Activated naive CD8-positive, alpha-beta T cell treated with anti-CD3 and anti-CD28 coated beads for 36 hours (primary cell): ENCODE measurements at regions not wholly inside any gene's neighbourhood (a gene's known extent, or its start where the extent isn't known, plus 50 kb on each side); places are given as distances from the start of the nearest gene placed in this dataset.

ENCODE experiments used
- DNase-seq: peaks from one replicate; pipeline ENCODE4 v3.0.0; 2021
- H3K27ac Mint-ChIP-seq: one replicate; pipeline ENCODE4 v1.8.0; 2022; ENCODE audit warnings: mild to moderate bottlenecking, moderate library complexity, mixed read lengths
- H3K27me3 Mint-ChIP-seq: one replicate; pipeline ENCODE4 v1.8.0; 2022; ENCODE audit warnings: mild to moderate bottlenecking, mixed read lengths
- H3K36me3 Mint-ChIP-seq: one replicate; pipeline ENCODE4 v1.8.0; 2021; ENCODE audit warnings: mild to moderate bottlenecking, mixed read lengths
- H3K4me1 Mint-ChIP-seq: one replicate; pipeline ENCODE4 v1.8.0; 2021; ENCODE audit warnings: mixed read lengths
- H3K4me3 Mint-ChIP-seq: one replicate; pipeline ENCODE4 v1.8.0; 2022; ENCODE audit warnings: mild to moderate bottlenecking, moderate library complexity, mixed read lengths
- H3K9me3 Mint-ChIP-seq: one replicate; pipeline ENCODE4 v1.8.0; 2022; ENCODE audit warnings: mixed read lengths

DNA sequence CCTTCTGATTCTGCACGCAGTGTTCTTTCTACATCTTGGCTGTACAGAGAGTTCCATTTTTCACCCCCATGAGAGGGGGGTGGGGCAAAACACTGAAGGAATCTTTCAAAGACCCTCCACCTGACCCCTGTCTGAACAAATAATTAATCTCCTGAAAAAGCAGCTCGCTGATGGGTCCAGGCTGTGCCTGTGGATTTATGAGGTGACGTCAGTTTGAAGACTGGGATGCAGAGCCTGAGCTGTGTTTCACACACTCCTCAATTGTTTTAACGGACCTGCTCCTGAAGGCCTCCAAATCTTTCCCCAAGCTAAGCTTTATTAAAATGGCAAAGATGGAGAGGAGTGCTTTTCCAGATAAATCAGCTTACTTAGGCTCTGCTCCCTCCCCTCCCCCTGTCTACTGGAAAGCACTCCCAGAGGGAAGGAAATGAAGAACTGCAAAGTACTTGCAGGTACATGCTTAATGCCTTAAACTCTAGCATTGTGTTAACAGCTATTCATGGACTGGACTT is 390.2 kb upstream of the TNP1 start:
- Mint-ChIP-seq H3K4me1 (peaks cover 11% of the 10 kb centered on the region), H3K4me3 (no peak overlapping the region), H3K27ac (no peak overlapping the region), H3K9me3 (no peaks in the 10 kb centered on the region), H3K27me3 (peaks cover 18% of the 10 kb centered on the region), H3K36me3 (no peaks in the 10 kb centered on the region)
- no peak for DNase-seq

DNA sequence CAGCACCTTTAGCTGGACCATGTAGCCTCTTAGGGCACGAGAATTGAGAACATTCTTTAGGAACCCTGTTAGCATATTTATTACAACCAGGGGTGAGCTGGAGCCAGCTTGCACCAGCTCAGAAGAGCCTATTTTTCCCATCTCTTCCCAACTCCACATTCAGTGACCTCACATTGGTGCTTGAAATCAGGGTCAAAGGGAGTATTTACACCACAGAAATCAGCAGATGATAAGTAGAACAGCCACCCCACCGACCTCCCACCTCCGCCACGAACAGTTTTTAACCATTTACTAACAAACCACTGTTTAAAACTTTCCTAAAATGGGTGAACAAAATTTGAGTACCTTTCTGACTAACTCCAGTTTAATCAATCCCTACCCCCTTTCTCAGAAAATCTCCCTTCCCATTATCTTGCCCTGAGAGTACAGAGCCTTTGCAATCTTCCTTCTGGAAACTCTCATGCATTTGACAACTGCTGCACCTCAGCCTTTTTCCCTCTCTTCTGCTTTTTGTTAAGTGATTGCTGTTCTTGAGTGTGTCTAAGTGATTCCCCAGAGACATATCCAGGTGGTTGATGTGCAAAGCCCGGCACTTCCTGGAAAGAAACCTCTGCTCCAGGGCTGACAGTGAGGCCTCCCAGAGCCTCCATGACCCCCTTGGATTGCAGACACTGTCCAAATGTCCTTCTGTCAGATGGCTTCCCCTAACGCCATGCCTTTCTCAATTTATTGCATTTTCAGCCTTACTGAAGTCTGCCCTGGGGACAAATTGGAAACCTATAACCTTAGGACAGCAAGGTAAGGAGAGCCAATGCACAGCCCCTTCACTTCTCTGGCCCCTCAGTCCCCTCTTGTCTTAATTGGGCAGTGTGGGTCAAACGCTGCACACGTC is 389.5 kb upstream of the TNP1 start:
- no peak for DNase-seq
- no peaks in the 10 kb centered on the region for H3K9me3 Mint-ChIP-seq
- no peak overlapping the region for H3K4me3 Mint-ChIP-seq
- peaks cover 11% of the 10 kb centered on the region for H3K4me1 Mint-ChIP-seq
- H3K36me3 Mint-ChIP-seq, result no peaks in the 10 kb centered on the region
- peaks cover 20% of the 10 kb centered on the region for H3K27me3 Mint-ChIP-seq
- no peak overlapping the region for H3K27ac Mint-ChIP-seq

DNA sequence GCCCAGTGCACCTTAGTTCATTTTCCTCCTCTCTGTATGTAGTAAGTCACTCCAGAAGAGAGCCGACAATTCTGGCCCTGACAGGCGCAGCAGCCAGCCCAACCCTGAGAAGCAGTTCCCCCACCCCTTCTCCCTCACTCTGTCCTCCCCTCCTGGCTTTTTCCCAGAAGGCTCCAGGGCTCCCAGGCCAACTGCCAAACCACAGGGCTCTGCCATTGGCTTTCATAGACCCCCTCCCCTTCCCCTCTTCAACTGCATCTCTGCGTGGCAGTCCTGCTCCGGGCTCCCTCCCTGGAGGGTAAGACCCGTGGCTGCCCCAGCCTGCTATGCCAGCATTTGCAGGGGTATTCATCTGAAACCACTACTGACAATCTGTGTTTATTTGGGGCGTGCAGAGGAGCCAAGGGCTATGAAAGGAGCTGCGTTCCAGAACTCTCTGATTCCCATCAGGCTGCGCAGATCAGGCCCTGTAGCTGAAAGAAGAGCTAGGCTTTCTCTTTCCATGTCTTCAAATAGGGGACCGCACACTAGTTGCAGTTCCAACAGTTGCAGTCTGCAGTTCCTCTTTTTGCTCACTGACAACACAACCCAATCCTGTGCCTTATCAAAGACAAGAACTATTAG is 388.6 kb upstream of the TNP1 start:
- Mint-ChIP-seq H3K4me1 (peaks cover 11% of the 10 kb centered on the region), H3K4me3 (no peak overlapping the region), H3K36me3 (no peaks in the 10 kb centered on the region), H3K9me3 (no peaks in the 10 kb centered on the region), H3K27me3 (peaks cover 21% of the 10 kb centered on the region), H3K27ac (no peak overlapping the region)
- no peak for DNase-seq

DNA sequence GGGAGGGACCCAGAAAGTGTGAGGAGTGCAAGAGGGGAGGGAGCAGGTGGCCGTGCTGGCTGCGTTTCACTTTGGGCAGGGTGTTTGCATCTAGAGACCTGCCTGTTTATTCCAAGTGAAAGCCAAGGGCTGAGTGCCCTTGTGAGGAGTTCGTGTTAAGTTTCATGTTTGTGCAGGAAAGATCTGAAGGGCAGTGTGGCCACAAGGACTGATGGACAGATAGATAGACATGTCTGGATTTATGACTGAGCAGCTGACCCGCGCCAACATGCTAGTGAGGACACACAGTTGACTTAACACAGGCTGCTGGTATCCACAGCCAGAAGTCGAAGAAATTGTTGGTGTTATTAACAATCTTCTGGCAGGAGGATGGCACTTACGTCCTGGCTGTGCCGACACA is 387.6 kb upstream of the TNP1 start:
- no peaks in the 10 kb centered on the region for H3K9me3 Mint-ChIP-seq
- no peak overlapping the region for H3K4me3 Mint-ChIP-seq
- DNase-seq, result no peak
- peaks cover 11% of the 10 kb centered on the region for H3K4me1 Mint-ChIP-seq
- H3K27ac Mint-ChIP-seq, result no peak overlapping the region
- peaks cover 20% of the 10 kb centered on the region for H3K27me3 Mint-ChIP-seq
- H3K36me3 Mint-ChIP-seq, result no peaks in the 10 kb centered on the region

DNA sequence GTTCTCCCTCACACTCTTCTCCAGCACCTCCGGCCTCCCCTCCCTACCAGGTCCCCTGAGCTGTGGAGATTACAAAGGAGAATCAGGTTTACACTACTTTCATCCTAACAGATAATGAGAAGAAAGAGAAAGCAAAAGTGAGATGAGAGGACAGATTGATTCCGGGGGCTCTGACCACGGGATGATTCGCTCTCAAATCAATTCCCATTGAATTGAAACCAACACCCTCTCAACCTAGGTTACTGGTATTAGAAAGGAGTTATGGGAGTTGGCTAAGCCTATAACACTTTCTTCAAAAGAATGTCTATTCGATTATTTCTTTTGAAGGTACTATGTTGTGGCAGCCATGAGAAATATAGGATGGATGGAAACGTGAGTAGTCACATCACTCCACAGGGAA is 386.2 kb upstream of the TNP1 start:
- Mint-ChIP-seq H3K9me3 (no peaks in the 10 kb centered on the region), H3K4me3 (no peak overlapping the region), H3K4me1 (peaks cover 11% of the 10 kb centered on the region), H3K27me3 (peaks cover 17% of the 10 kb centered on the region), H3K27ac (peak overlapping the region; percentile 35), H3K36me3 (no peaks in the 10 kb centered on the region)
- DNase-seq, result peak; percentile 11

DNA sequence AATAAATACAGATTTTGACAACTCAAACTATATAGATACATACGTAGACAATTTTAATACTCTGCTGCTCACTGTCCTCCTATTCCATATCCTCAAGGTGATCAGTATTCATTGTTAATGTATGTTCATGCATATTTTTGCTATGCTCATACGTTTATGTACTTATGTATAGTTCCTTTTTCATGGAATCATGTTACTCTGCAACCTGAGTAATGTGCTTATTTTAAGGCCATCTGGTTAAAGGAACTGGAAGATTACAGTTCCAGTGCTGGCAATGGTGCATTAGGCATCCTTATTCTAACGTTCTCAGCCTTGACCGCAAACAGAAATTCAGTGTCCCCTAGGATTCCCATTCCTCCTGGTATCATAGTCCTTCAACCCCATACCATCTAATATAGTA is 385.0 kb upstream of the TNP1 start:
- H3K4me1 Mint-ChIP-seq, result peaks cover 11% of the 10 kb centered on the region
- no peak overlapping the region for H3K27ac Mint-ChIP-seq
- H3K9me3 Mint-ChIP-seq, result no peaks in the 10 kb centered on the region
- H3K27me3 Mint-ChIP-seq, result peaks cover 17% of the 10 kb centered on the region
- H3K4me3 Mint-ChIP-seq, result no peak overlapping the region
- H3K36me3 Mint-ChIP-seq, result no peaks in the 10 kb centered on the region
- no peak for DNase-seq

DNA sequence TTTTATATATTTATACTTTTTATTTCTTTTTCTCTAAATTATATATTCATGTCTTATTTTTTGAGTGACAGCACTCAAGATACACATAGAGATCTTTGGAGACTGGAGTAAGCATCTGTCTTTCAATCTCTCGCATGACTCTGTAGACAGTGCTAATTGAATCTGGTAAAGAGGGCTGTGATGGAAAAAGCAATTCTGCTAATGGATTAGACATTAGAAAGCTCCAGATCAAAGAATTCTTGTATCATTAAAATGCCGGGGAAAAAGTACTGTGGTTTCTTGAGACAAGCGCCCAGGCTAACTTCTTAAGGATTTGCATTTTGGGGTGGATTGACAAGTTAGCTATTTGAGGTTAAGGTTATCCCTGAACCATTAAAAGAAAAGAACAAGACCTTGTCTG is 383.1 kb upstream of the TNP1 start:
- Mint-ChIP-seq H3K4me1 (peaks cover 11% of the 10 kb centered on the region), H3K36me3 (no peaks in the 10 kb centered on the region), H3K27ac (no peak overlapping the region), H3K9me3 (no peaks in the 10 kb centered on the region), H3K4me3 (no peak overlapping the region), H3K27me3 (peaks cover 20% of the 10 kb centered on the region)
- no peak for DNase-seq

DNA sequence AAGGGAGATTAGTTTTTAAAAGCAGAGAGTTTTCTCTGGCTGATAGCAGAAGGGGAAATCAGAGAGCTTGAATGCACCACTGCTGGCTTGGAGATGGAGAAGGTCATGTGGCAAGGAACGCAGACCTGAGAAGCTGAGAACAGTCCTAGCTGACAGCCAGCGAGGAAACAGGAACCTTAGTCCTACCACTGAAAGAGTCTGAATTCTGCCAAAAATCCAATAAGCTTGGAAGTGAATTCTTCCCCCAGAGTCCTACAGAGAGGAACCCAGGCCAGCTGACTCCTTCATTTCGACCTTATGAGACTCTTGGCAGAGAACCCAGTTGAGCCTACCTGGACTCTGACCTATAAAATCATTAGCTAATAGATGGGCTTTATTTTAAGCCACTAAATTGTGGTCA is 371.9 kb upstream of the TNP1 start:
- DNase-seq, result no peak

DNA sequence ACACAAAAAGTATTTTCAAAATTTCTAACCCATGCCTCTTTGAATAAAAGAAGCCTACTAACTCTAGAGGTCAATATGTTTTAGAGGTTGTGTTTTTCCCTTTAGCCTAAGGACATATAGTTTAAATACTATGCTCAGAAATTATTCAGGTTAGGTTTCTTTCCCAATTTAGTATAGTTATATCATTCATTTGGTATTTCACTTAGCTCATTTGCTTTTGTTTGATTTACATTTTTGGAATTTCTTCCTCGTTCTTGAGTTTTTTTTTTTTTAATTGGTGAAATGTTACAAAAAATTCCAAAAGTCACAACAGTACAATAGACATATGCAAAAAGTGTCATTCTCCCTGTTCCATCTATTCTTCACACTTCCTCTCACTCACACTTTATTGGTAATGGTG is 371.3 kb upstream of the TNP1 start:
- no peak for DNase-seq
- H3K27me3 Mint-ChIP-seq, result peaks cover 19% of the 10 kb centered on the region
- peaks cover 3% of the 10 kb centered on the region for H3K4me1 Mint-ChIP-seq
- peaks cover under 1% of the 10 kb centered on the region for H3K9me3 Mint-ChIP-seq
- no peak overlapping the region for H3K4me3 Mint-ChIP-seq
- H3K27ac Mint-ChIP-seq, result no peak overlapping the region
- no peaks in the 10 kb centered on the region for H3K36me3 Mint-ChIP-seq

More for the DNA sequence above, 371.9 kb upstream of the TNP1 start:
- Mint-ChIP-seq H3K27ac (no peak overlapping the region), H3K9me3 (peaks cover 6% of the 10 kb centered on the region), H3K36me3 (peaks cover 3% of the 10 kb centered on the region), H3K4me1 (peaks cover 4% of the 10 kb centered on the region), H3K4me3 (no peak overlapping the region), H3K27me3 (peaks cover 24% of the 10 kb centered on the region)

DNA sequence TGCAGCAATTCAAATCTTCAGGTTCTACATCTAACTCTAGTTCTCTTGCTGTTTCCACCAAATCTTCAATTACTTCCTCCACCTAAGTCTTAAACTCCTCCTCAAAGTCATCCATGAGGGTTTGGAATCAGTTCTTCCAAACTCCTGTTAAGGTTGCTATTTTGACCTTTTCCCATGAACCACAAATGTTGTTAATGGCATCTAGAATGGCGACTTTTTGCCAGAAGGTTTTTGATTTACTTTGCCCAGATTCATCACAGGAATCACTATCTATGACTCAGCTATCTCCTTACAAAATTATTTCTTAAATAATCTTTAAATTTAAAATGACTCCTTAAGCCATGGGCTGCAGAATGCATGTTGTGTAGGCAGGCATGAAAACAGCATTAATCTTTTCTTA is 368.9 kb upstream of the TNP1 start:
- H3K27me3 Mint-ChIP-seq, result peaks cover 11% of the 10 kb centered on the region
- H3K9me3 Mint-ChIP-seq, result peaks cover 12% of the 10 kb centered on the region
- peaks cover 18% of the 10 kb centered on the region for H3K36me3 Mint-ChIP-seq
- H3K4me3 Mint-ChIP-seq, result no peak overlapping the region
- peaks cover 10% of the 10 kb centered on the region for H3K4me1 Mint-ChIP-seq
- H3K27ac Mint-ChIP-seq, result no peak overlapping the region
- DNase-seq, result no peak

DNA sequence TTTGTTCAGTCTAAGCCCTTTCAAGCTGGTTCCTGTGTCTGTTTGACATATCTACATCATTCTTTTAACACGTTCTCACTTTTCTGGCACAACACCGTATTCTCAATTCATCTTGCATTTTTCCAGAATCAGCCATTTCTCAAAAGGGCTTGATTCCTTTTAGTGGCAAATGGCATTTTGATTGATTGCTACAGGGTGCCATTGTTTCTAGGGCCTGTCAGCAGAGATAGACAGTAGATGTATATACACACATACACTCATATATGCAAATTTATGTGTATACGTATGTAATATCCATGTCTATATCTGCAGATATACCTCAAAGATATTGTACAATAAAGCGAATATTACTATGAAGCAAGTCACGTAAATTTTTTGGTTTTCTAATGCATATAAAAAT is 367.9 kb upstream of the TNP1 start:
- Mint-ChIP-seq H3K4me1 (peaks cover 18% of the 10 kb centered on the region), H3K36me3 (peaks cover 21% of the 10 kb centered on the region), H3K27ac (no peak overlapping the region), H3K9me3 (peaks cover 13% of the 10 kb centered on the region), H3K4me3 (no peak overlapping the region), H3K27me3 (peaks cover 8% of the 10 kb centered on the region)
- DNase-seq, result no peak

DNA sequence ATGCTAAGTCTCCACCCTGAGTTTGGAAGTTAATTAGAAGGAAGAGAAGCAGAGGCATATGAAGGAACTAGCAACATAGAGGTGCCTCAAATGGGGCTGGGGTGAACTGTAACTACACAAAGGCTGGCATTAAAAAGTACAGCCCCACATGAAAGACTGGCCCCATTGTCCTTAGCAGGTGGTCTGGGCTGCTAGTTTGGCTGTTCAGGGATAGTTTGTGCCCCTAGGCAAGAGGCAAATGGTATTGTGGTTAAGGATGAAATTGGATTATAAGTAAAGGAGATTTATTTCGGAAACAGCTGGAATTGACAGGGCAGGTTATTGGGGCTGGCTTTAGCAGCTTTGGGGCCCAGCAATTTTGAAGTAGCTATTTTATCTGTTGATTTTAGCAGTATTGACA is 365.7 kb upstream of the TNP1 start:
- Mint-ChIP-seq H3K4me1 (peaks cover 32% of the 10 kb centered on the region), H3K27ac (peak overlapping the region; percentile 47), H3K4me3 (no peak overlapping the region), H3K27me3 (no peaks in the 10 kb centered on the region), H3K36me3 (peaks cover 30% of the 10 kb centered on the region), H3K9me3 (peaks cover 19% of the 10 kb centered on the region)
- no peak for DNase-seq

DNA sequence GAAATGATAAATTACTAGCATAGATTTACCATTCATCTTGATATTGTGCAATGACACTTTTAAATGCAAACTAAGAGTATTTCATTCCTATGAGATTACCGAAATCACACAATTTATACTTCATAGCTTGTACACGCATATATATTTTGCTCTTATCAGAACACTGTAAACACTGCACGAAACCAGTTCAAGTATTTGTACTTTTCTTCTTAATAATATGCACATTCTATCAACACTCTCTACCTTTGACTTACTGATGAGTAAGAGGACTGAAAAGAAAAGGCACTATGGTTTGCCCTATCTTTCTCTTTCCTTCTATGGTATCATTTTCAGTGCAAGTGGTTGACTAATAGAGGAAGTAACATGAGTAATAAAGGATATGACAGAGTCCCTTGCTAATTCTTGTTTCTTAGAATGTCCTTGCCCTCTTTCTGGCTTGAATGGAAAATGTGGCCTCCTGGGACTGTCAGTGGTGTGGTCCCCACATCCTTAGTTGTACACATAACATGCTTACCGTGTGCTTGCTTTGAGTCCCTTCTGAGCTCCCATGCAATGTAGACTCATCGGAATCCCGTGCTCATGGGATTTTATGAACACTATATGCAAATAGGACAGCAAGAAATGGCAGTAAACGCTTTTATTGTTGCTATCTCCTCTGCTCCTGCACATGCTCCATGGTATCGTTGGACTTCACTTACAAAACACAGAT is 363.5 kb upstream of the TNP1 start:
- Mint-ChIP-seq H3K4me3 (no peak overlapping the region), H3K9me3 (peaks cover 25% of the 10 kb centered on the region), H3K27ac (peak overlapping the region; percentile 87), H3K27me3 (peaks cover 6% of the 10 kb centered on the region), H3K4me1 (peaks cover 44% of the 10 kb centered on the region), H3K36me3 (peaks cover 32% of the 10 kb centered on the region)
- peak; percentile 71 for DNase-seq

DNA sequence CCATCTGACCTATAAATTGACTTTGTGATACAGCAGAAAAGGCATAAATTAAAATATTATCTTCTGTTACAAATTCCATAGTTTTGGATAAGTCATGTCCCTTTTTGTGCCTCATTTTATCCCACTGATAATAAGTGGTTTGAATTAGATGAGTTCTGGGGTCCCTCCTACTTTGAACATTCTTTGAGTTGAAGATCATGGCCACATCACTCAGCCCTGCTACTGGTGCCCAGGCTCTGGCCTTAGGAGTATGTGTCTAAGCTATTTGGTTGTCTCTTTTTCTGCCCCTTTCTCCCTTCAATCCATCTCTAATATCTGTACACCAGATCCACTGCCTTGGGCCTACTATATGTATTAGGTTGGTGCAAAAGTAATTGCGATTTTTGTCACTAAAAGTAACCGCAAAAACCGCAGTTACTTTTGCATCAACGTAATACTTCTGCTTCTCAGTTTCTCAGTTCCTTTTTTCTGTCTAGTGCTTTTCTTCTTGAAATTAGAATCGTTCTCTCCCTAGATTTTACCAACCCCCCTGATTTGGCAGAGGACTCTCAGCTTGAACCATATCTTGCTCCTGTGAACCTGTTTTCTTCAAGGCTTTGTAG is 362.5 kb upstream of the TNP1 start:
- Mint-ChIP-seq H3K27me3 (peaks cover 14% of the 10 kb centered on the region), H3K9me3 (peaks cover 25% of the 10 kb centered on the region), H3K4me1 (peaks cover 49% of the 10 kb centered on the region), H3K27ac (peak overlapping the region; percentile 87), H3K36me3 (peaks cover 32% of the 10 kb centered on the region), H3K4me3 (peak overlapping the region; percentile 33)
- no peak for DNase-seq
